GM21447 (cell line): ENCODE measurements at regions not wholly inside any gene's neighbourhood (a gene's known extent, or its start where the extent isn't known, plus 50 kb on each side); places are given as distances from the start of the nearest gene placed in this dataset.
"Not testable (repeated sequence)": the region's sequence is repeated elsewhere in the genome, so short reads cannot be mapped to it uniquely, and the experiment has no call there.

Source experiments
- ATAC-seq: cut with Tn5 transposase; IDR thresholded peaks from one replicate; pipeline ENCODE4 v1.9.1; 2021; ENCODE audit not compliant: unreplicated experiment

DNA sequence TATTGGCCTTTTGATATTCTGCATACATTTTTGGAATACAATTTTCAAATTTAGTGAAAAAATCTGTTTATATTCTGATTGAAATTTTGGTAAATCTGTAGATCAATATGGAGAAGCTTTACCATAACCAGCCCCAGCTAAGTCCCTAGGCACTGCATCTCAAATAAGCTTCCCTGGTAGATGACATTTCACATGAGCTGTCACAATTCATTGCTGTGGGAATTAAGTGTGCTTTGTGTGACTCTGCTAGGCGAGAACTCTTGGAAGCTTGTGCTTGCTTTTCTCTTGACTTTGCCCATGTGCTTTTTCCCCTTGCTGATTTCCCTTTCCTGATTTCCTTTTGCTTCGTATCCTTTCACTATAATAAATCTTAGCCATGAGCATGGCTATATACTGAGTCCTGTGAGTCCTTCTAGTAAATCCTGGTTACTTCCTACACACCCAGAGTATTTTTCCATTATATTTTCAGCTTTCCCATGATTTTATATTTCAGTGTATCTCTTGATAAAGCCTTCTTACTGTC lies 166.5 kb upstream of the MMS22L start:
- ATAC-seq: no peak

DNA sequence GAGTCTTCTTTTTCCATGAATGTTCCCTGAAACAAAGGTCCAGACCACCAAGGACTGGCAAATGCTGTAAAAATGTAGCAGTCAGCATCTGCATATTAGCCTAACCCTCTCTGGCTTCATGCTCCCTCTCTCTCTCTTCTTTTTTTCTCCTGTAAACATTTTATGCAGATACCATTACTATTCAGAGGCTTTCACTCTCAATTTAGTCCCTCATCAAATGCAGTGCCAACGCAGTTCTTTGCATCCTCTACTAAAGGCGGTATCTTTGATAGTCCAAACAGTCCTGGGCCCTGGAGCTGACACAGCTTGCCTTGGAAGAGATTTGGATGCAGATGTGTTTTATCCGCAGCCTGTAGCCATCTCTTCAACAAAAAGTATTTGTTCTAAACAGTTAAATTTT lies 167.1 kb upstream of the MMS22L start:
- no peak for ATAC-seq

DNA sequence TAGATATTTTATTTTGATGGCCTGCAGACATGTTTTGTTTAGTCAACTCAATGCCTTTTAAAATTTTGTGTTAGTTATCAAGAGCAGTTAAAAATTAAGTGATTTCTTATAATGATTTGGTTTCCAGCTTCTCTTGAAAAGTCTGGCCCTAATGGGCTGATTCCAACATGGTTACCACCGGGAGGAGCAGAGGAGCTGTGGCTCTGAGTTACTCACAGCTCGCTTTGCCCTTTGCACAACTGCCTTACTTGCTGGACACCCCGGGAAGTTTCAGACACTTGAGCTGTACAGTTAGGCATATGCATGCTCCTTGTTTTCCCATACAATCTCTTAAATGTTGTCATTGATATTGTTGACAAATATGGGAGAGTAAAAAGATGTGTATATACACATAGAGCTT lies 173.1 kb upstream of the MMS22L start:
- ATAC-seq: no peak

DNA sequence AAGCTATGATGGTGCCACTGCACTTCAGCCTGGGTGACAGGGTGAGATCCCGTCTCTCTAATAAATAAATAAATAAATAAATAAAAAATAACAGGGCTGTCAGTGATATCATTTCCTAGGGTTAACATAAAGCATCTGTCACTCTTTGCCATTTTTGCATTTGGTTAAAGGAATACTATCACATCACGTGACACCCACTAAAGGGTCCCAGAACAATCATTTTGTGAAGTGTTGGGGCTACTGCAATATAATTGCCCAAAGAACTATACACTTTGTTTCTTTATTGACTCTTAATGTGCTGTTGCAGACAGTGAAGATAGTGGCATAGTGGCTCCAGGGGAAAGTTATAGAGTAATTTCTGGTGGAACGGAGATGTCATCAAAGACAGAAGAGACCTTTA lies 176.5 kb upstream of the MMS22L start:
- no peak for ATAC-seq

DNA sequence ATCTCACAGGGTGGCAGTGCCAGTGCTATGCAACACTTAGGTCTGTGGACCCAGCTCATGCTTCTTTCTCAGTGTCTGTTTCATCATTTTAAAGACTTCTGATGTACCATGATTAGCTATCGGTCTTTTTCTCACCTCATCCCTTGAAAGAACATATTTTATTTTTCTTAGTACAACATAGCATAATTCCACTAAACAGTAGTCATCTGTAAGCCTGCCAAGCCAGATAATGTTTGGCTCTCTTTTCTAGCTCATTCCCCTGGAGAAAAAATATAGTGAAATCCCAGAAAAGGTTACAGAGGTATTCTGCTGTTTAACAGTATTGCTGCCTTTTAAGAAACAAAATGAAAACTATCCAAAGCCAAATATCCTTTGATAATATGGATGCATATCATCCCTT lies 177.0 kb upstream of the MMS22L start:
- ATAC-seq: no peak

DNA sequence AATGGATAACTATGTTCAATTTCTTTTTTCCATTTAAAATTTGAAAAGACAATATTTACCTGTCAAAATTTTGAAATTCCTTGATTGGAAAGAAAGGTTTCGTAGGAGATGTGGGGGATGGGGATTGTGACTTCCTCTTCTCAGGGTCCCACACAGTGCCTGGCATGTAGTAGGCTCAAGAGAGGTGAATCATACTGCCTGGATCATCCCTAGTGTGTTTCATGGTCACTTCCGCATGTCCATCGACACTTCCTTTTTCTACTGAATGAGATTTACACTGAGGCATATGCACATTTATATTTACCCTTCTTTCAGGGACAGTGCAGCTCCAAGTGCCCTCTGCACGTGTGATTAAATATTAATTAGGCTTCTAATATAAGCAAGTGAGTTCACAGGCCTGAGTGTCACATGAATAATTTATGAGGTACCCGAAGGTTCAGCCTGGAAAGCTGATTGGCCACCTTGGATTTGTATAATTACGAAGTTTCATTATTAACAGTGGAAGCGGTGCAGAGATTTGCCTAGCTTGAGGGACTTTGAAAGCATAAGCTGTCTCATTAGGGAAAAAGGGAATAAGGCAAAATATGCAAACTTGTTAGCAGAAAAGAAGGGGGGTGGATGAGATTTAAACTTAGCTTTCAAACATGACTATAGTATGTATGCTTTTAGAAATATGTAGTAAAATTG lies 177.5 kb upstream of the MMS22L start:
- ATAC-seq: no peak

DNA sequence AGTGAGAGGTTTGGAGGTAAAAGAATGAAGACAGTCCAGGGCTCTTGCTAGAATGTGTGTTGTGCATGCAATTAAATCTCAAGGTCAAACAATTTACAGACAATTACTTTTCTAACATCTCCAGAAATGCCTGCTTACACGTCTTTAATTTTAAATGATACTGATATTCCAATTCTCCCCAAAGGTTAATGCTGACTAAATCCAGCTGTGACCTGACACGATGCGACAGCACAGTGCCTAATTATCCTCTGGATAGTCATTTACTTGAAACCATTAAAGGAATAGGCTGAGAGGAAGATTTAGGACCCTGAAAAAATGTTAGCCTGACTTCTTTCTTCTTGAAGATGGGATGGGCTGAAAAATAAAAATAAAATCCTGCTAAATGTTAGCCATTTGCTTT lies 178.2 kb upstream of the MMS22L start:
- no peak for ATAC-seq

DNA sequence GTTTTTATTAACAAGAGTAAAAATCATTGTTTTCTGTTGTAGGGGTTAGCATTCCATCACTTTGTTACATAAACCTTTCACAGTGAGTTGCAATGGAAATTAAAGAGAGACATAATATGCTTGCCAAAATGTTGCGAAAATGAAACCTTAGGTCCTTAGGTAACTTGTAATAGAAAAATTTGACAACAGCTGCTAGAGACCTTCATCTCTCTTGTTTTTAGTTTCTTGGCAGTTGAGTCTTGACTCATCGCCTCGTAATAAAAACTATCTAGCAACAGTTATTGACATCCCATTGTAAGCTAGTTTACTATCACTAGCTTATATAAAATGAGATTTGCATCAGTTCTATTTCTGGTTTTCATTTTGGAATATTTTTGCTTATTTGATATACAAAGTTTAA lies 179.0 kb upstream of the MMS22L start:
- ATAC-seq: no peak

DNA sequence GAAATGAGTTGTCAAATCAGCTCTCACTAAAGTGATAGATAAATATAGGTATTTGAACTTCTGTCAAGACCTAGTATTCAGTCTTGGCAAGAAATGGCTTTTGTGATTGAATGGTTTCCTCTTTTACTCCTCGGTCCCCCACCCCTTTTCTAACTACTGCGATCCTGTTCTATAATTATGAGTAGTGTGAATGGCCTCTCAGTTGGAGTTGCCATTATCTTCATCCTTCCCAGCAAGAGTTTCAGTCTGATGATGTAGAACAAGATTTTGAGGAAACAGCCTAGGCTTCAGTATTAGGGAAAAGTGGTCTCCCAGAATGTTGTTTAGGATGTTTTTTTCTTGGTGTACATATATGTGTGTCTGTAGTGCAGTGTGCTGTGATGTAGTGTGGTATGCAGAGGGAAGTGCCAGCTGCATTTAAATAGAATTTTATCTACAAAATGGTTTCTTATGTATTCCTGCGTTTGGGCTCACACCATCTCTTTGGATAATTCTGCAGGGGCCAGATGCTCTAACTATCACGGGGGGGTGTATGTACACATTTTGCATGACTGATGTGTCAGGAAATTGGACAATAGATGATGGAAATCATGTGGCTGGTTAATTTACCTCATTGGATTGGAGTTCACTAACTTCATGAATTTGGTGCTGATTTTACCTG lies 180.1 kb upstream of the MMS22L start:
- no peak for ATAC-seq

DNA sequence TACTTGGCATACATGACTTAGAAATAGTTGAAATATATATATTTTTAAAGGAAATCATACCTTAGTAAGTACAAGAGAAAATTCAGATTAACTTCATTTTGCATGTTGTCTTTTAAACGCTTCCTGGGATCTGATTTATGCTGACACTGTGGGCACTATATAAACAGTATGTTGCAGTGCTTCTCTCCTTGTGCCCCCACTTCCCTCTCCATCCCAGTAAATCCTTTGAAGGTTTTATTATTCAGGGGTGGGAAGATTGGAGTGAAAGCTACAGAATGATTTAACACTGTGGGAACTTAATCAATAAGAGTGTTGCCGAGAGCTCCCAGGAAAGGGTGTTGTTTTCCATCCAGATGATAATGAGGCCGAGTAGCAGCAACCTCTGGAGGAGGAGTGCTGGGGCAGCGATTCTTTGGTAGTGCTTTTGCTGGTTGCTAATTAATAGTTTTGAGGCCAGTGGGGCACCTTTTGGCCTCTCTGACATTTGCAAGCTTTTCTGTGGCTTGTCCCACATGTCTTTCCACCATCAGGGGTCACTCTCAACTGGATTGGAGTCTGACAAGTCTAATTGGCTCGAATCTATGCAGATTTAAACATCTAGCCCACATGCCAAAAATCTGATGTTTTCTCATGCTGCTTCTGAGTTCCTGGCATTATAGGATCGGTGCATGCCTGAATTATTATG lies 183.0 kb upstream of the MMS22L start:
- ATAC-seq: no peak

DNA sequence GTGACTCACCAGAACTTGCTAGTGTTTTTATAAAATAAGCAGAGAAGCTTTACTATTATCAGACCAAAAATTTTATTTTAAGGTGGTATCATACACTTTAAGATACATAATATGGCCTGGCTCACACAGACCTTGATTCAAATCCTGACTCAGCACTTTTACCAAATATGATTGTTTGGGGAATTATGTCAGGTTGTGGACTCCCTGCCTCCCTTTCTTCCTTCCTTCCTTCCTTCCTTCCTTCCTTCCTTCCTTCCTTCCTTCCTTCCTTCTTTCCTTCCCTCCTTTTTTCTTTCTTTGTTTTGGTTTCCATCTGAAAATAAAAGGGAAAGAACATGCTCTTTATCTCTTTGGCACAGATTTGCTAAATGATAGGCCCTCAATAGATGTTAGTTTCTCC lies 186.0 kb upstream of the MMS22L start:
- ATAC-seq: no peak

DNA sequence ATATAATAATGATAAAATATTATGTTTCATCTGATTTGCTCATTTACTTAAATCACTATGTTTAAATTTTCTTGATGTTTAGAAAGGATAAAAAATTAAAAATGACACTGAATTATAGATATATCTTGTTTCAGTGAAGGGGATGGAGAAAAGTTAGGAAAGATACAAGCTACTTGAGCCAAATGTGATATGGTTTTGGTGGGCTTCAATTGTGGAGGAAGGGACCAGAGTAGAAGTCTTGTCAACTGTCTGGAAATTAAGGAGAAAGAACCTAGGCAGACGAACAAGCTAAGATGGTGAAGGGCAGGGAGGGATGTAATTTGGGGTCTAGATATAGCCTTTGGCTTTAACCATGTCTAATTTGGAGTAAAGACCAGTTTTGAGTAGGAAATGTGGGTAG lies 186.4 kb upstream of the MMS22L start:
- ATAC-seq: no peak

DNA sequence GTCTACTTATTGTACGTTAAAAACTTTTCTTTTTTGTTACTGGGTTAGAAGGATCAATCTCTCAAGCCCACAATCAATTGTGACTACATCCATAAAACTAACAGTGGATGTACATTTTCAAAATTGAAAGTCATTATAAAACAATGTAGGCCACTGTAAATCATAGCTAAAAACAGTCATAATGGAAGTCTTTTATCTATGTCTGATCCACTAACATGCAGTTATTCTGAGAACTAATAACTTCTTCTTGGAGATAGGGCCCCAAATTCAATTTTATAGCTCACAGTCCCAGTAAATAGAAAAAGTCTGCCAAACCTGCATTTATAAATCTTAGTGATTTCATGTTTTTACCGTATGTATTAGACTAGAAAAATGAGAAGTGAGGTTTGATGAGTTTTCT lies 187.3 kb upstream of the MMS22L start:
- no peak for ATAC-seq

DNA sequence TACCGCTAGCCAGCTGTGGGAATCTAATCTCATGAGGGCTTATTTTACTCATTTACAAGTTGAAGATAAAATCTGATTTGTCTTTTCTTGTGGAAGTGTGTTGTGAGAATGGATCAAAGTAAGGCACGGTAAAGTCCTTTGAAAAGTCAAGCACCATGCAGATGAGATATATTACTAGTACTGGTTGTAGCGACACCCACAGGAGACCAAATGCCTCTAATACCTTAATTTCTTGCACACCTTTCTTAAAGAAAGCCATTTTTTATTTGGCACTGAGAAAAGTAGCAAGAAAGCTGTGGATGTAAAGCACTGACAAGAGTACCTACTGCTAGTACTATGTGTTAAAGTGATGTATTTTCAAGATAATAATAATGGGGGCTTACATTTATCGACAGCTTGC lies 191.0 kb upstream of the MMS22L start:
- no peak for ATAC-seq

DNA sequence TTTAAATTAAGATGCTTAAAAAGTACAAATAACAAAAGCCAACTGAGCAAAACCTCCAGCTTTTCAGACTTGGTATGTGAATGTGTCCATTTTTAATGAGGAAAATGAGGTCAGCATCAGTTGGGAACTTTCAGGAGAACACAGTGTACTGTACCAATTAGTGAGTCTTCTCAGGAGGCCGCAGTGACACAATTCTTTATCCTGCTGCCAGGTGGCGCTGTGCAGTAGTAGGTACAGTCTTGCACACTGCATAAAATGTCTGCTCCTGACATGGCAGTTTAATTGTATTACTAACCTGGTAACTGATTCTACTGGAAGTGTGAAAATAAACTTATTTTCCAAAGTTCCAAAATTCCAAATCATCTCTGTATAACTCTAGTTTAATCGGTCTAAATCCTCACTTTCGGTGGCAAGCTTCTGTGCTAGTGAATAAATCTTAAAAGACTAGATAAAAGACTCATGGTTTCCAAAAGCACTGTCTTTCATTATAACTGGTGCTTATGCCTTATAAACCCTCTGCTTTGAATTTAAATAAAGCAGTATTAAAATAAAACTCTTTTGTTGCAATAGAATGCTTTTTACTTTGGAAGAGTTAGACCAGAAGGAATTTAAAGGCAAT lies 214.8 kb upstream of the MMS22L start:
- ATAC-seq: peak; percentile 99

DNA sequence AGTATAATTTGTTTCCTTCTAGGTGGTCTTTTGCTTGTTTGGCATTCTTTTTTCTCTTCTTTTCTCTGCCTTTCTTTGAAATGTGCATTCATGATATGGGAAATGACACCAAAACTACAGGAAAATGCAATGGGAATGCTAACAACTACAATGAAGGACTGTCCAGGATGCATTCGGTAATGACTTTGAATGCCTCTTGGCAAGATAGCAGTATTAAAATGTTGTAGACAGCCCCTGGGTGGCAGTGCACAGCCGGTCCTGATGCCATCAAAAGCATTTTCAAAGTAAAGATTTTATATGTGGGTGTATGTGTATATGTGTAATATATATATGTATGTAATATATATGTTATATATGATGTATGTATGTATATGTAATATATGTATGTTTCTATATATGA lies 218.8 kb upstream of the MMS22L start:
- ATAC-seq: no peak

DNA sequence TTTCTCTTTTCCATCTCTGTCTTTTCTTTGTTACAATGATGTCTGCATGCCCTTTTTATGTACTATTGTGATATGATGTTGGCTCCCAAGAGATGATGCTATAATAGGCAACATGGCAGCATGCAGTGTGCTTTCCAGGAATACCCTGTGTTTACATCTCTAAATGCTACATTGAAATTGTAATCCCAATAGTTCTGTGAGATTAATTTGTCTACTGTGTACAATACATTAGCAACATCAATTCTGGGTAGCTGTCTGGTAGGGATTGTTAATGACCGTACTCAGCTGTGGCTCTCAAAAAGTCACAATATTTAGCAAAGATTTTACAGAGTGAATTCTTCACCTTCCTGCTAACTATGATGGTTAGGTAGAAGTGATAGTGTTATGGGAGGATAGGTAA lies 225.6 kb upstream of the MMS22L start:
- no peak for ATAC-seq

DNA sequence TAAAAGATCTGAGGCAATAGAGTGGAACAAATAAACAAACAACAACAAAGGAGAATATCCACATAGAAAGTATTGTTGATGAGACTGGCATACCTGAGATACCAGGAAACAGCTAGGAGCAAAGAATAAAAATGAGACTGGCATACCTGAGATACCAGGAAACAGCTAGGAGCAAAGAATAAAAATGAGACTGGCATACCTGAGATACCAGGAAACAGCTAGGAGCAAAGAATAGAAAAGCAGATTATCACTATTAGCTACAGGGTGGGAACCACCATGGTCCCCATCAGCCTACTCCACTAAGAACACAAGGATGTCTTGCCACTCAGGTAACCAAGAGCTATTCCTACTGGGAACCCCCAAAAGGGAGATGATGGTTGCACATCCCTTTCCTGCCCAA lies 230.2 kb upstream of the MMS22L start:
- ATAC-seq: not testable (repeated sequence)

DNA sequence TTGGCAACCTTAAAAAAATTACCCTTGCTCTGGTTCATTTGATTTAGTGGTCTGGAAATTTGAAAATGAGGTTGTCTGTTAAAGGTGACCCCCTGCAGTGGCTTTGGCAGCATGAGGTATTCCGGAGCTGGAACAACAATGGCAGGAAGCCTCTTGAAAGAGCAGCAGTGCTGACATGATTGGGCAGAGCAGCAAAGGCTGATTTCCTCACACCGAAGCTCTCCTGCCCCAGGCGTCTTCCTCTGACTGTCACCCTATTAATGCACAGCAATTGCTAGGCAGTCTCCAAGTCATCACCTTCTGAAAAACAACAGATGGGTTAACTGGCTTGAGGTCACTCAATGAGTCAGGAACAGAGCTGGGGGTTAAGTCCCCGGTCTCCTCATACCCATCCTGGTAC lies 241.8 kb upstream of the MMS22L start:
- ATAC-seq: no peak

DNA sequence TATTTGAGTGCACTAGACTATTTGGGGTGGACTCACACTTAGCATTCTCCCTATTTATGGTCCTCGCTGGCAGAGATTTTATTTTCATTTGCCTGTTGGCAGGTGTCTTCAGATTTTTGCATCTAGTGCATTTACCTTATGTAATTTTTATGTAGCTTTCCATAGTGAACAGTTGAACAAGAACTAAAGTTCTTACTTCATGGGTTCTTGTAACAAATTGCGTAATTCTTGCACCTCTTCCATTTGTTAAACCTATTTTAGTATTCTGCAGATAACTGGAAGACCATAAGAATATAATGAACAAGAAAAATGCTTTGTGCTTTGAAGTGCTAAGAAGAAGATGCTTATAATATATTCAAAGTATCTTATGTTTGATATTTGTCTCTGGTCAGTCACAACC lies 252.8 kb upstream of the MMS22L start:
- no peak for ATAC-seq

DNA sequence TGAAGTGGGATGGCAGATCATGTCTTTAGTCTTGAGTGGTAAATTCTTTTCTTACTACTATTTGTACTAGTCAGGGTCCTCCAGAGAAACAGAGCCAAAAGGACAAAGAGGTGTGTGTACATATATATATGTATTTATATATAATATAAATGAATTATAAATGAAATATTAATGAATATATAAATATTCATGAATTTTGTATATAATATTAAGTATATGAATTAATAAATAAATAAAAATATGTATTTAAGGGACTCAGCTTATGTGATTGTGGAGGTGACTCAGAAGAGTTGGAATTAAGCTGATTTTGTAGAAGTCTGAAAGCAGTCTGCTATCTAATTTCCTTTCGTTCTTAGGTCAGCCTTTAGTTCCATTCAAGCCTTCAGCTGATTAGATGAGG lies 265.3 kb upstream of the MMS22L start:
- ATAC-seq: no peak

DNA sequence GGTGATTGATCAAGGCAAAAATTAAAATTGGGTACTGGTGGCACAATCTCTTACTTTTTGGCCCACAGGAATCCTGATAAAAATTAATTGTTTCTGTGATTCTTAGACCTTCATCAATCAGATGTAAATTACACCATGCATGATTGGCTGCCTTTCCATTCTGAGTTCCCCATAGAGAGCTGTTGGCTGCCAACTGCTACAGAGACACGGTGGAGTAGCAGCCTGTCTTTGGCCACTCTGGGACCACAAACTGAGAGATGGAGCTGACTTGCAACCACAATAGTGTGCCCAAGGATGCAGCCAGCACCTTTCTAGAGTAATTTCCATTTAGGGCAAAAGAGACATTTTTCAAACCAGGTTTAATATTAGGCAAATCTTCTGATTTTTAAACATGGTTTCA lies 274.3 kb upstream of the MMS22L start:
- ATAC-seq: no peak
